Thoracic aorta (tissue), 2 donors: ENCODE measurements at regions not wholly inside any gene's neighbourhood (a gene's known extent, or its start where the extent isn't known, plus 50 kb on each side); places are given as distances from the start of the nearest gene placed in this dataset.

Experiments used
- ATAC-seq: fragments of 150-250 bp; one replicate; pipeline ENCODE4 v1.8.0; 2017; ENCODE audit warnings: low read depth; ENCODE audit not compliant: insufficient number of reproducible peaks, low FRiP score
- DNase-seq: peaks from one replicate; pipeline ENCODE4 v3.0.0-alpha.2; 2020; ENCODE audit warnings: low spot score
- H3K27ac ChIP-seq, 2 donors: fragments of 200-600 bp; sonication (generic); 1 replicate in 1 of 2; 2 replicates in 1 of 2; pipeline ENCODE4 v1.5.1; 2016; ENCODE audit warnings: mild to moderate bottlenecking in 2 of 2, moderate library complexity in 2 of 2
- H3K27me3 ChIP-seq: fragments of 200-600 bp; sonication (generic); replicated peaks from 2 replicates; pipeline ENCODE4 v1.6.0; 2016; ENCODE audit warnings: mild to moderate bottlenecking; ENCODE audit not compliant: insufficient read depth
- H3K36me3 ChIP-seq: fragments of 200-600 bp; sonication (generic); one replicate; pipeline ENCODE4 v1.5.1; 2016
- H3K4me1 ChIP-seq, 2 donors: fragments of 200-600 bp; sonication (generic); 1 replicate in 1 of 2; 2 replicates in 1 of 2; pipeline versions ENCODE4 v1.5.1 to v1.6.0; 2016; ENCODE audit warnings: low read depth in 2 of 2, mild to moderate bottlenecking in 1 of 2; ENCODE audit not compliant: control insufficient read depth in 1 of 2
- H3K4me3 ChIP-seq: fragments of 200-600 bp; sonication (generic); 2 replicates; pipeline ENCODE4 v1.5.1; 2016; ENCODE audit warnings: mild to moderate bottlenecking
- H3K9me3 ChIP-seq: fragments of 200-600 bp; sonication (generic); 2 replicates; pipeline ENCODE4 v1.5.1; 2016
- TF ChIP-seq, protein P1 (sequence below): fragments of 200-600 bp; sonication (generic); IDR thresholded peaks from one replicate; pipeline ENCODE4 v1.5.1; 2019; ENCODE audit warnings: antibody characterized with exemption

- Histone ChIP-seq H3K36me3 (no peaks in the 10 kb centered on the region), H3K27me3 (no peaks in the 10 kb centered on the region), H3K4me3 (no peak overlapping the region), H3K27ac (no peak overlapping the region), H3K4me1 (no peaks in the 10 kb centered on the region), H3K9me3 (no peaks in the 10 kb centered on the region)
- ATAC-seq (no peak), DNase-seq (no peak)
- TF ChIP-seq, protein P1, sequence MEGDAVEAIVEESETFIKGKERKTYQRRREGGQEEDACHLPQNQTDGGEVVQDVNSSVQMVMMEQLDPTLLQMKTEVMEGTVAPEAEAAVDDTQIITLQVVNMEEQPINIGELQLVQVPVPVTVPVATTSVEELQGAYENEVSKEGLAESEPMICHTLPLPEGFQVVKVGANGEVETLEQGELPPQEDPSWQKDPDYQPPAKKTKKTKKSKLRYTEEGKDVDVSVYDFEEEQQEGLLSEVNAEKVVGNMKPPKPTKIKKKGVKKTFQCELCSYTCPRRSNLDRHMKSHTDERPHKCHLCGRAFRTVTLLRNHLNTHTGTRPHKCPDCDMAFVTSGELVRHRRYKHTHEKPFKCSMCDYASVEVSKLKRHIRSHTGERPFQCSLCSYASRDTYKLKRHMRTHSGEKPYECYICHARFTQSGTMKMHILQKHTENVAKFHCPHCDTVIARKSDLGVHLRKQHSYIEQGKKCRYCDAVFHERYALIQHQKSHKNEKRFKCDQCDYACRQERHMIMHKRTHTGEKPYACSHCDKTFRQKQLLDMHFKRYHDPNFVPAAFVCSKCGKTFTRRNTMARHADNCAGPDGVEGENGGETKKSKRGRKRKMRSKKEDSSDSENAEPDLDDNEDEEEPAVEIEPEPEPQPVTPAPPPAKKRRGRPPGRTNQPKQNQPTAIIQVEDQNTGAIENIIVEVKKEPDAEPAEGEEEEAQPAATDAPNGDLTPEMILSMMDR = no peak
Measured at GRCh38 chr12:130104571-130105106, 57.6 kb upstream of the FZD10 start.

- H3K4me3 ChIP-seq = no peak overlapping the region
- no peaks in the 10 kb centered on the region for H3K9me3 ChIP-seq
- H3K36me3 ChIP-seq = no peaks in the 10 kb centered on the region
- ATAC-seq (no peak), DNase-seq (no peak)
- TF ChIP-seq, protein P1 = no peak
- no peak overlapping the region for H3K27ac ChIP-seq
- no peaks in the 10 kb centered on the region for H3K4me1 ChIP-seq
- no peaks in the 10 kb centered on the region for H3K27me3 ChIP-seq
Measured at GRCh38 chr12:130109062-130109945, 53.0 kb upstream of the FZD10 start.

- Histone ChIP-seq H3K4me3 (no peak overlapping the region), H3K27me3 (no peaks in the 10 kb centered on the region), H3K27ac (no peak overlapping the region), H3K36me3 (no peaks in the 10 kb centered on the region), H3K9me3 (no peaks in the 10 kb centered on the region), H3K4me1 (no peaks in the 10 kb centered on the region)
- TF ChIP-seq, protein P1 = no peak
- DNase-seq (no peak), ATAC-seq (no peak)
Measured at GRCh38 chr12:130110914-130111313, 51.4 kb upstream of the FZD10 start.

GRCh38 chr12:130111965-130112496 is 50.2 kb upstream of the FZD10 start:
- no peak overlapping the region for H3K27ac ChIP-seq
- no peaks in the 10 kb centered on the region for H3K36me3 ChIP-seq
- TF ChIP-seq, protein P1 = no peak
- H3K4me3 ChIP-seq = no peak overlapping the region
- DNase-seq (no peak), ATAC-seq (no peak)
- H3K9me3 ChIP-seq = no peaks in the 10 kb centered on the region
- H3K4me1 ChIP-seq = no peaks in the 10 kb centered on the region
- H3K27me3 ChIP-seq = no peaks in the 10 kb centered on the region
